Activated CD4-positive, alpha-beta T cell treated with anti-CD3 and anti-CD28 coated beads, Interleukin-2, amount 10 ng/mL, durations not matched to agents 24 days and 14 days (primary cell): ENCODE measurements at regions not wholly inside any gene's neighbourhood (a gene's known extent, or its start where the extent isn't known, plus 50 kb on each side); places are given as distances from the start of the nearest gene placed in this dataset.

ENCODE experiments used
- DNase-seq: peaks from one replicate; pipeline ENCODE4 v3.0.0; 2022
- H3K27ac Mint-ChIP-seq: one replicate; pipeline ENCODE4 v1.8.0; 2022; ENCODE audit warnings: mild to moderate bottlenecking, mixed read lengths
- H3K27me3 Mint-ChIP-seq: one replicate; pipeline ENCODE4 v1.8.0; 2022; ENCODE audit warnings: mixed read lengths
- H3K36me3 Mint-ChIP-seq: one replicate; pipeline ENCODE4 v1.8.0; 2022; ENCODE audit warnings: low read depth, mild to moderate bottlenecking, mixed read lengths
- H3K4me1 Mint-ChIP-seq: one replicate; pipeline ENCODE4 v1.8.0; 2021; ENCODE audit warnings: mixed read lengths
- H3K4me3 Mint-ChIP-seq: one replicate; pipeline ENCODE4 v1.8.0; 2022; ENCODE audit warnings: mild to moderate bottlenecking, moderate library complexity, mixed read lengths
- H3K9me3 Mint-ChIP-seq: one replicate; pipeline ENCODE4 v1.8.0; 2021; ENCODE audit warnings: mixed read lengths
- intact Hi-C: fragments of 100-400 bp; cut with micrococcal nuclease; formaldehyde crosslinking; loops from one replicate; pipeline ENCODE4 v1.15.1; 2023

DNA sequence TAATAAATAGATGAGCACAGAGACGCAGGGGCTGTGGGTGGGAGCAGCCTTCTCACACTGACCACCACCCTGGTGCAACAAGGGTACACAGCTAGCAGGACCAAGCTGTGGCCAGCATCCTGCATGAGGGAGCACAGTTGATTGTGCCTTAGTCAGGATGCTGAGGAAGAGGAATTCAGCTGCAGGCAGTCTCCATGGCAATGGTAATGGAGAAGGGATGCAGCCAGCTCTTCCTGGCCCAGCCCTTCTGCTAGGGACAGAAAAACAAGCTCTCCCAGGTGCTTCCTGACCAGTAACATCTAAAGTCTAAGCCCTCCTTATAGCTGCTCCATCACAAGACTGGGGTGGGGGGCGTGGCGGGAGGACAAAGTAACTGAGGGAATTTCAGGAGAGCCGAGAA is 363.5 kb downstream of the BUD13 start:
- Mint-ChIP-seq H3K27me3 (no peaks in the 10 kb centered on the region), H3K4me1 (no peaks in the 10 kb centered on the region), H3K9me3 (no peaks in the 10 kb centered on the region), H3K36me3 (no peaks in the 10 kb centered on the region), H3K4me3 (no peak overlapping the region), H3K27ac (no peak overlapping the region)
- intact Hi-C loops, result no loop called here
- DNase-seq, result no peak

DNA sequence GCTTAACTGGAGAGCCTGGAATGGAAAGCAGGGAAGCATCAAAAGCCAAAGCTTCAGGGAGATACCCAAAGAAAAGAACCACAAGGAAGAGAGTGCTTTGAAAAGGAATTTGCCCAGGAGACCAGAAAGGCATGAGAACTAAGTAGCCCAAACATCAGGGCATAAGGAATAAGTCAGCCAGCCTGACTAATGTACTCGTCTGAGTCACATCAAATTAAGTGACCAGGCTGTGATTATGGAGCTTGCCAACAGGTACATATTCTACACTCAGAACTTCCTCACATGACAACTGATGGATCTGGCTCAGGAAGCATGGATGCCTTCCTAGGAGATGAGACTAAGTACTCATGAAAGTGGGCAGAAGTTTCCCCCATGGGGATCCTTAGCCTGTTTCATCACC is 366.7 kb downstream of the BUD13 start:
- no peaks in the 10 kb centered on the region for H3K27me3 Mint-ChIP-seq
- H3K27ac Mint-ChIP-seq, result no peak overlapping the region
- H3K4me3 Mint-ChIP-seq, result no peak overlapping the region
- H3K9me3 Mint-ChIP-seq, result no peaks in the 10 kb centered on the region
- H3K36me3 Mint-ChIP-seq, result no peaks in the 10 kb centered on the region
- no peak for DNase-seq
- no peaks in the 10 kb centered on the region for H3K4me1 Mint-ChIP-seq
- intact Hi-C loops, result no loop called here

DNA sequence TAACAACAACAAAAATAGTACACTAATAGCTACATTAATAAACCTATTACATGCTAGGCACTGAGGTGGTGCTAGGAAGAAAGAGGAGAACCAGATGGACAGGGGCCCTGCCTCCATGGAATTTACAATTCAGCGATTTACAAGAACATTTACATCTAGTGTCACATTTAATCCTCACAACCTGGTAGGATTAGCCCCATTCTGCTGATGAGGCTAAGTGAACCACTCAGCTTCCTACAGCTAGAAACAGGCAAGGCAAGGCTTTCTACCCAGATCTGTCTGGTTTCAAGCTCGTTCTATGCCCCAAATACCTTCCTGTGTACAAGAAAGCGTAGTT is 368.4 kb downstream of the BUD13 start:
- Mint-ChIP-seq H3K36me3 (no peaks in the 10 kb centered on the region), H3K27me3 (no peaks in the 10 kb centered on the region), H3K4me3 (no peak overlapping the region), H3K9me3 (no peaks in the 10 kb centered on the region), H3K4me1 (no peaks in the 10 kb centered on the region), H3K27ac (no peak overlapping the region)
- no peak for DNase-seq
- intact Hi-C loops, result no loop called here

DNA sequence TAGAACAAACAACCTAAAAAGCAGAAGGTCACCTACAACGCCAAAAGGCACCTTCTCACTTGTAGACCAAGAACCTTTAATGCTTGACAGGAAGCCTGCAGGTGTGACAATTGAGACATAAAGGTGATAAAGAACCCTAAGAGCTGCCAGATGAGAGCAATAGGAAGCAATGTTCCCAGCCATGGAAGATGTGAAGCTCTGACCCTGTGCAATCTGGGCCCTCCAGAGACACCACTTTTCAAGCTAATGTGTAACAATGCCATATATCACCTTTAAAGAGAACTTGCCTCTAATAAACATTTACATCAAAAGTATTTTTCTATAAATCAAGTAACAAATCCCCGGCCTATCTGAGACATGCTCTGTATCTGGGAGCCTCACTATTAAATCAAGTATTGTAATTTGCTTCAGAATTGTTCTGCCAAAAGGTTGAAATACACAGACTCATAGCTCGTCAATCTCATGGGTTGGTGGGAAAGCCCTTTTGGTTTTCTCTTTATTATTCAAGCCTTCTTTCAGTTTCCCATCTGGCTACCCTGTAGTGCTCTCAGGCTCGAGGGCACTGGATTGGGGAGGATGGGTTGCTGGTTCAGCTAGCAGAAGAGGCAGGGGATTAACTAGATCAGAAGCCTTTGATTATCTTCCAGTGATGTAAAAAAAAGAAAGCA is 368.9 kb downstream of the BUD13 start:
- Mint-ChIP-seq H3K4me3 (no peak overlapping the region), H3K36me3 (no peaks in the 10 kb centered on the region), H3K27ac (no peak overlapping the region), H3K4me1 (no peaks in the 10 kb centered on the region), H3K27me3 (no peaks in the 10 kb centered on the region), H3K9me3 (no peaks in the 10 kb centered on the region)
- no peak for DNase-seq
- intact Hi-C loops, result no loop called here

- no peaks in the 10 kb centered on the region for H3K4me1 Mint-ChIP-seq
- no peak overlapping the region for H3K27ac Mint-ChIP-seq
- no peaks in the 10 kb centered on the region for H3K9me3 Mint-ChIP-seq
- H3K36me3 Mint-ChIP-seq, result no peaks in the 10 kb centered on the region
- intact Hi-C loops, result no loop called here
- no peak for DNase-seq
- no peak overlapping the region for H3K4me3 Mint-ChIP-seq
- no peaks in the 10 kb centered on the region for H3K27me3 Mint-ChIP-seq
Measured at GRCh38 chr11:116400081-116400480, 372.7 kb downstream of the BUD13 start.

- intact Hi-C loops, result no loop called here
- Mint-ChIP-seq H3K36me3 (no peaks in the 10 kb centered on the region), H3K27ac (no peak overlapping the region), H3K4me1 (no peaks in the 10 kb centered on the region), H3K4me3 (no peak overlapping the region), H3K9me3 (no peaks in the 10 kb centered on the region), H3K27me3 (no peaks in the 10 kb centered on the region)
- no peak for DNase-seq
Measured at GRCh38 chr11:116397602-116398084, 375.1 kb downstream of the BUD13 start.

DNA sequence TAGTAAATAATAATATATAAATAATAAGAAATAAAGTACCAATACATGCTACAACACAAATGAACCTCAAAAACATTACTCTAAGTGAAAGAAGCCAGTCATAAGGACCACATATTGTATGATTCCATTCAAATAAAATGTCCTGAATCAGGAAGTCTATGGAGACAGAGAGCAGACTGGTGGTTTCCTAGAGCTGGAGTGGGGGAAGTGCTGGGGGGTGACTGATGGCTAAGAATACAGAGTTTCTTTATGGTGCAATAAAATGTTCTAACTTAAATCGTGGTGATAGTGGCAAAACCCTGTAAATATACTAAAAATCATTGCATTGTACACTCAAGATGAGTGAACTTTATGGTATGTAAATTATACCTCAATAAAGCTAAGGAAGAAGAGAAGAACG is 376.5 kb downstream of the BUD13 start:
- Mint-ChIP-seq H3K4me3 (no peak overlapping the region), H3K27me3 (no peaks in the 10 kb centered on the region), H3K27ac (no peak overlapping the region), H3K4me1 (no peaks in the 10 kb centered on the region), H3K36me3 (no peaks in the 10 kb centered on the region), H3K9me3 (no peaks in the 10 kb centered on the region)
- intact Hi-C loops, result no loop called here
- DNase-seq, result no peak

DNA sequence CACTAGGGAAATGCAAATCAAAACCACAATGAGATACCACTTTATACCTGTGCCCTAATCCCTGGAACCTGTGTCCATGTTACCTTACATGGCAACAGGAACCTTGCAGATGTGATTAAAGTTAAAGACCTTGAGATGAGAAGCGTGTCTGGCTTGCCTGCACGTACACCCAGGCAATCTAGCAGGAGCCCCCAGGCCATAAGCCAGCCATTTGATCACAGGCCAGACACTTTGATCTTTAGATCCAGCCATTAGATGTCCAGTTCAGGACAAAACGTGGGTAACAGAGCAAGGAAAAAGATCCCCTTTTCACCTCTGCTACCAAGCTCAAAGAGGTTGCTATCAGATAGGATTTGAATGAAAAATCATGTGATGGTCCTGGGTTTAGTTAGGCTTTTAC is 378.8 kb downstream of the BUD13 start:
- H3K27me3 Mint-ChIP-seq, result no peaks in the 10 kb centered on the region
- no peak overlapping the region for H3K4me3 Mint-ChIP-seq
- no peak for DNase-seq
- H3K4me1 Mint-ChIP-seq, result no peaks in the 10 kb centered on the region
- no peaks in the 10 kb centered on the region for H3K36me3 Mint-ChIP-seq
- intact Hi-C loops, result no loop called here
- no peaks in the 10 kb centered on the region for H3K9me3 Mint-ChIP-seq
- H3K27ac Mint-ChIP-seq, result no peak overlapping the region

DNA sequence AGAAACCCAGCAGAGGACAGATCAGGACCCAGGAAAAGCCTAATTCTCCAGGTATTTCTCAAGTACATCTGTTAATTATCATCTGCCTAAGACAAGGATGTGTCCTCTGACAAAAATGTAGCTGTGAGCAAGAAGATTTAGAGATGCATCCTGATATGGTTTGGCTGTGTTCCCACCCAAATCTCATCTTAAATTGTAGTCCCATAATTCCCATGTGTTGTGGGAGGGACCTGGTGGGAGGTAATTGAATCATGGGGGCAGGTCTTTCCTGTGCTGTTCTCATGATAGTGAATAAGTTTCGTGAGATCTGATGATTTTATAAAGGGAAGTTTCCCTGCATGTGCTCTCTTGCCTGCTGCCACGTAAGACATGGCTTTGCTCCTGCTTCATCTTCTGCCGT is 381.8 kb downstream of the BUD13 start:
- no peaks in the 10 kb centered on the region for H3K27me3 Mint-ChIP-seq
- H3K36me3 Mint-ChIP-seq, result no peaks in the 10 kb centered on the region
- H3K4me3 Mint-ChIP-seq, result no peak overlapping the region
- intact Hi-C loops, result no loop called here
- H3K9me3 Mint-ChIP-seq, result no peaks in the 10 kb centered on the region
- no peak overlapping the region for H3K27ac Mint-ChIP-seq
- no peak for DNase-seq
- H3K4me1 Mint-ChIP-seq, result no peaks in the 10 kb centered on the region

DNA sequence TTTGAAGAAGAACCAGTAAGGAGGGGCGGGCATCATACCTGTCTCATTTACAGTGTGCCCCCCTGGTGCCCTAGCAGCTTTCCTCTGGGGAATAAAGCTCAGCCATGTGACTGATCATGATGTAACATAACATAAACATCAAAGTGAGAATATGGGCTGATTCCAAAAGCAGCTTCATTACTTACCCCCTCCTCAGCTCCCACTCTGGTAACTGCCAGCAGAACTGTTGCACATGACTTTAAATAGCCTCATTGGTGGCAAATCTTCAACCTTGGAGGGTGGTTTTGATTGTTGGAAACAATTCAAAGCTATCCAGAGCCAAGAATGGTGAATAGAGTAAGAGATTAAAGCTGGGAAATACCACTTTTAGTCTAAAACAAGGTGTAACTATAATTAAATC is 384.6 kb downstream of the BUD13 start:
- no peaks in the 10 kb centered on the region for H3K4me1 Mint-ChIP-seq
- H3K36me3 Mint-ChIP-seq, result no peaks in the 10 kb centered on the region
- no peaks in the 10 kb centered on the region for H3K9me3 Mint-ChIP-seq
- intact Hi-C loops, result no loop called here
- H3K27me3 Mint-ChIP-seq, result no peaks in the 10 kb centered on the region
- DNase-seq, result no peak
- H3K27ac Mint-ChIP-seq, result no peak overlapping the region
- no peak overlapping the region for H3K4me3 Mint-ChIP-seq

GRCh38 chr11:116387641-116388040 is 385.1 kb downstream of the BUD13 start:
- no peaks in the 10 kb centered on the region for H3K4me1 Mint-ChIP-seq
- no peaks in the 10 kb centered on the region for H3K36me3 Mint-ChIP-seq
- no peak overlapping the region for H3K27ac Mint-ChIP-seq
- no peaks in the 10 kb centered on the region for H3K27me3 Mint-ChIP-seq
- H3K4me3 Mint-ChIP-seq, result no peak overlapping the region
- intact Hi-C loops, result no loop called here
- no peaks in the 10 kb centered on the region for H3K9me3 Mint-ChIP-seq
- DNase-seq, result no peak

DNA sequence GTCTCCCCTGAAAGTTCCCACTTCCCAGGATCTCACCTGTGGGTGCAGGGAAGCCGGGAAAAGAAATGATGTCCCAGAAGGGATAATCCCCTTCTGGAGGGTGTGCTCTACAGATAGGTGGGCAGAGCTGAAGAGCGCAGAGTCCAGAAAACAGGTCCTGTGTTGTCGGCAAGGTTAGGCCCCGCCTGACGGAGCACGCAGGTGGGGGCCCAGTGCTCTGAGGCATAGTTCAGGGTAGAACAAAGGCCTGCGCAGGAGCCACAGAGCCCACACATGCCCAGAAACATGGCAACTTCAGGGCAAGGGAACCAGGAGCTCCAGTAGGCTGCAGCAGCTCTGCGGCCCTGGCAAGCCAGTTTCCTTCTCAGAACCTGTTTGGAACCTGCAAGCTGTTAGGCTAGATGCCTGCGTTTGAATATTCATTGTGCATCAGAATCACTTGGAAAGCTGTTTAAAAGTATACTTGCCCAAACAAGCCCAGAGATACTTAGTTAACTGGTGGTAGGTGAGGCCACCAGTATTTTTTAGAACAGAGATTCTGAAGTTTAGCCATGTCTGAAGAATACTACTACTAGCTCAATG is 386.6 kb downstream of the BUD13 start:
- Mint-ChIP-seq H3K4me1 (no peaks in the 10 kb centered on the region), H3K27me3 (no peaks in the 10 kb centered on the region), H3K9me3 (no peaks in the 10 kb centered on the region), H3K27ac (no peak overlapping the region), H3K4me3 (no peak overlapping the region), H3K36me3 (no peaks in the 10 kb centered on the region)
- intact Hi-C loops, result no loop called here
- DNase-seq, result no peak

- Mint-ChIP-seq H3K4me3 (no peak overlapping the region), H3K9me3 (no peaks in the 10 kb centered on the region), H3K27ac (no peak overlapping the region), H3K36me3 (no peaks in the 10 kb centered on the region), H3K4me1 (no peaks in the 10 kb centered on the region), H3K27me3 (no peaks in the 10 kb centered on the region)
- intact Hi-C loops, result no loop called here
- DNase-seq, result no peak
Measured at GRCh38 chr11:116384876-116385275, 387.9 kb downstream of the BUD13 start.

DNA sequence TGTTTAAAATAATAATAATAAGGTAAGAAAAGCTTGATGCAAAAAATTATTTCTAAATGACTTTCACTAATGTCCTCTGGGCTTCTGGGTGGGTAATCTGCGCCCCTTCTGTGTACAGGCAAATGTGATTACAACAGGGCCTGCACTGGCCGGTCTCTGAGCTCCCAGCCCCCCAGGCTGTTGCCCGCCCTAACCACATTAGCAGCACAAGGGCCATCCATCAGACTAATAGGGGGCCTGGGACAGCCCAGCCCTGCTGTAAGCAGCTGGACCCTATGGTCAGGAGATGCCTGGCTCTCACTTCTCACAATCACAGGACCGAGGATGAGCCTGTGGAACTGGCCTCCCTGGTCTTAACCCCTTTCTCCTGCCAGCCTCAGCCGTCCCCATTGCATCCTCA is 388.4 kb downstream of the BUD13 start:
- Mint-ChIP-seq H3K27me3 (no peaks in the 10 kb centered on the region), H3K4me3 (no peak overlapping the region), H3K4me1 (no peaks in the 10 kb centered on the region), H3K9me3 (no peaks in the 10 kb centered on the region), H3K27ac (no peak overlapping the region), H3K36me3 (no peaks in the 10 kb centered on the region)
- intact Hi-C loops, result no loop called here
- no peak for DNase-seq

GRCh38 chr11:116379185-116379828 is 393.5 kb downstream of the BUD13 start:
- no peaks in the 10 kb centered on the region for H3K4me1 Mint-ChIP-seq
- H3K4me3 Mint-ChIP-seq, result no peak overlapping the region
- intact Hi-C loops, result no loop called here
- no peaks in the 10 kb centered on the region for H3K27me3 Mint-ChIP-seq
- peak; percentile 73 for DNase-seq
- H3K36me3 Mint-ChIP-seq, result no peaks in the 10 kb centered on the region
- H3K27ac Mint-ChIP-seq, result no peak overlapping the region
- no peaks in the 10 kb centered on the region for H3K9me3 Mint-ChIP-seq
